Natural killer cell (primary cell): ENCODE measurements at regions not wholly inside any gene's neighbourhood (a gene's known extent, or its start where the extent isn't known, plus 50 kb on each side); places are given as distances from the start of the nearest gene placed in this dataset.
"Not testable (repeated sequence)": the region's sequence is repeated elsewhere in the genome, so short reads cannot be mapped to it uniquely, and the experiment has no call there.

ENCODE experiments used
- ATAC-seq, 3 donors: fragments of 150-1000 bp in 2 of 3; fragments of 200-7000 bp in 1 of 3; cut with Tn5 transposase; 1 replicate in 1 of 3; 2 replicates in 2 of 3; pipeline ENCODE4 v1.10.0; 2021; ENCODE audit warnings: mild to moderate bottlenecking in 2 of 3, moderate library complexity in 2 of 3
- DNase-seq, 2 donors: peaks; one replicate each; pipeline versions ENCODE4 v3.0.0 to v3.0.0-alpha.2; 2013 to 2021; ENCODE audit warnings: mixed read lengths in 1 of 2
- H3K27ac ChIP-seq: one replicate; pipeline ENCODE4 v1.5.1; 2013; ENCODE audit warnings: mild to moderate bottlenecking, low read length
- H3K27me3 ChIP-seq: one replicate; pipeline ENCODE4 v1.6.1; 2013; ENCODE audit warnings: low read length; ENCODE audit not compliant: control insufficient read depth, insufficient read depth
- H3K36me3 ChIP-seq: one replicate; pipeline ENCODE4 v1.6.1; 2013; ENCODE audit warnings: low read length; ENCODE audit not compliant: control insufficient read depth, insufficient read depth
- H3K4me1 ChIP-seq: one replicate; pipeline ENCODE4 v1.6.1; 2013; ENCODE audit warnings: low read length; ENCODE audit not compliant: control insufficient read depth, insufficient read depth
- H3K4me3 ChIP-seq: one replicate; pipeline ENCODE4 v1.5.1; 2013; ENCODE audit warnings: low read length
- H3K9me3 ChIP-seq: one replicate; pipeline ENCODE4 v1.6.1; 2013; ENCODE audit warnings: low read length; ENCODE audit not compliant: control insufficient read depth, insufficient read depth
- H3K27ac Mint-ChIP-seq, 2 donors: one replicate each; pipeline ENCODE4 v1.8.0; 2022; ENCODE audit warnings: mild to moderate bottlenecking in 2 of 2, mixed read lengths in 2 of 2, moderate library complexity in 1 of 2
- H3K27me3 Mint-ChIP-seq, 2 donors: one replicate each; pipeline ENCODE4 v1.8.0; 2022; ENCODE audit warnings: low read depth in 2 of 2, mixed read lengths in 2 of 2
- H3K36me3 Mint-ChIP-seq: one replicate; pipeline ENCODE4 v1.8.0; 2022; ENCODE audit warnings: mixed read lengths
- H3K4me1 Mint-ChIP-seq, 2 donors: one replicate each; pipeline ENCODE4 v1.8.0; 2022; ENCODE audit warnings: mixed read lengths in 2 of 2
- H3K4me3 Mint-ChIP-seq: one replicate; pipeline ENCODE4 v1.8.0; 2022; ENCODE audit warnings: mild to moderate bottlenecking, moderate library complexity, mixed read lengths
- H3K9me3 Mint-ChIP-seq, 2 donors: one replicate each; pipeline ENCODE4 v1.8.0; 2022; ENCODE audit warnings: mixed read lengths in 2 of 2
- CTCF ChIP-seq: fragments of 200-600 bp; IDR thresholded peaks from one replicate; pipeline ENCODE4 v1.8.0; 2022; ENCODE audit warnings: antibody characterized with exemption
- WGBS: methylation state at CpG from one replicate; pipeline ENCODE4 v1.1.7; 2013; ENCODE audit warnings: missing lambda C conversion rate; ENCODE audit not compliant: insufficient coverage; 5-methylcytosine and 5-hydroxymethylcytosine counted together
- intact Hi-C: fragments of 100-400 bp; cut with micrococcal nuclease; formaldehyde crosslinking; loops from one replicate; pipeline ENCODE4 v1.14.2; 2022

- TF ChIP-seq CTCF, result no peak
- H3K4me3 ChIP-seq, result no peak overlapping the region
- H3K4me1 ChIP-seq, result no peaks in the 10 kb centered on the region
- no peak overlapping the region for H3K4me3 Mint-ChIP-seq
- no peak overlapping the region for H3K27ac Mint-ChIP-seq
- no peaks in the 10 kb centered on the region for H3K27me3 ChIP-seq
- H3K36me3 ChIP-seq, result no peaks in the 10 kb centered on the region
- no peak for ATAC-seq
- 100% methylated on average over 2 of the region's 2 CpGs for WGBS
- DNase-seq, result no peak
- H3K27ac ChIP-seq, result no peak overlapping the region
- no peaks in the 10 kb centered on the region for H3K4me1 Mint-ChIP-seq
- H3K9me3 Mint-ChIP-seq, result peaks cover 3 to 4% of the 10 kb centered on the region in 2 donors
- intact Hi-C loops, result no loop called here
- no peaks in the 10 kb centered on the region for H3K9me3 ChIP-seq
- H3K36me3 Mint-ChIP-seq, result no peaks in the 10 kb centered on the region
- no peaks in the 10 kb centered on the region for H3K27me3 Mint-ChIP-seq
Measured at GRCh38 chr17:55932973-55933372, 182.1 kb downstream of the PCTP start.

GRCh38 chr17:55939181-55939810 lies 188.4 kb downstream of the PCTP start:
- H3K27ac ChIP-seq, H3K4me3 ChIP-seq, H3K36me3 Mint-ChIP-seq, H3K27me3 ChIP-seq, H3K4me3 Mint-ChIP-seq, H3K36me3 ChIP-seq, H3K4me1 Mint-ChIP-seq, H3K4me1 ChIP-seq, H3K9me3 Mint-ChIP-seq, H3K9me3 ChIP-seq, H3K27me3 Mint-ChIP-seq, ATAC-seq, H3K27ac Mint-ChIP-seq, intact Hi-C loops, DNase-seq: not testable (repeated sequence)
- WGBS, result 74% methylated on average over 8 of the region's 8 CpGs

GRCh38 chr17:55959756-55960155 lies 193.5 kb upstream of the ANKFN1 start:
- no peak overlapping the region for H3K4me3 Mint-ChIP-seq

GRCh38 chr17:55961386-55961785 lies 191.9 kb upstream of the ANKFN1 start:
- Mint-ChIP-seq H3K9me3 (no peaks in the 10 kb centered on the region), H3K4me3 (no peak overlapping the region), H3K4me1 (no peaks in the 10 kb centered on the region), H3K36me3 (no peaks in the 10 kb centered on the region), H3K27ac (no peak overlapping the region), H3K27me3 (peaks cover 0 to 7% of the 10 kb centered on the region in 2 donors)
- Histone ChIP-seq H3K36me3 (no peaks in the 10 kb centered on the region), H3K27ac (no peak overlapping the region), H3K9me3 (no peaks in the 10 kb centered on the region), H3K27me3 (no peaks in the 10 kb centered on the region), H3K4me3 (no peak overlapping the region), H3K4me1 (no peaks in the 10 kb centered on the region)
- intact Hi-C loops, result no loop called here
- 98% methylated on average over 2 of the region's 3 CpGs for WGBS
- no peak for DNase-seq
- TF ChIP-seq CTCF, result no peak
- no peak for ATAC-seq

More at GRCh38 chr17:55959756-55960155, 193.5 kb upstream of the ANKFN1 start:
- ATAC-seq (no peak), DNase-seq (no peak)
- H3K36me3 ChIP-seq, result no peaks in the 10 kb centered on the region
- no peaks in the 10 kb centered on the region for H3K27me3 ChIP-seq
- peaks cover 0 to 7% of the 10 kb centered on the region in 2 donors for H3K27me3 Mint-ChIP-seq
- H3K27ac ChIP-seq, result no peak overlapping the region
- H3K4me3 ChIP-seq, result no peak overlapping the region
- H3K27ac Mint-ChIP-seq, result no peak overlapping the region
- H3K9me3 ChIP-seq, result no peaks in the 10 kb centered on the region
- no peaks in the 10 kb centered on the region for H3K9me3 Mint-ChIP-seq
- no peaks in the 10 kb centered on the region for H3K4me1 Mint-ChIP-seq
- no peak for TF ChIP-seq CTCF
- WGBS, result 10% methylated on average over 5 of the region's 5 CpGs
- no peaks in the 10 kb centered on the region for H3K36me3 Mint-ChIP-seq
- H3K4me1 ChIP-seq, result no peaks in the 10 kb centered on the region
- intact Hi-C loops, result no loop called here
